H1 (cell line): ENCODE measurements at regions not wholly inside any gene's neighbourhood (a gene's known extent, or its start where the extent isn't known, plus 50 kb on each side); places are given as distances from the start of the nearest gene placed in this dataset.

Source experiments
- CTCF ChIA-PET: fragments of 300-600 bp; sonication (Branson Sonifier 250); formaldehyde crosslinking; loops from one replicate; lab custom pipeline; 2021; ENCODE audit not compliant: partially characterized antibody; lab: Charles Lee
- POLR2A ChIA-PET: fragments of 300-600 bp; sonication (Branson Sonifier 250); formaldehyde crosslinking; loops from one replicate; lab custom pipeline; 2021; ENCODE audit warnings: inconsistent platforms; ENCODE audit not compliant: partially characterized antibody; lab: Charles Lee
- DNase-seq, 2 experiments: peaks; one replicate each; pipeline versions ENCODE4 v3.0.0 to v3.0.0-alpha.2; 2010 to 2022; ENCODE audit warnings: low spot score in 2 of 2, low read depth in 1 of 2, mixed read lengths in 1 of 2
- FAIRE-seq: peaks from 2 replicates; lab custom pipeline; 2011; peaks lifted over from hg19 to GRCh38; lab: Jason Lieb, UNC
- H2AFZ ChIP-seq: 2 replicates; pipeline ENCODE4 v1.8.1; 2012; ENCODE audit warnings: low read length, inconsistent platforms
- H2AK5ac ChIP-seq: 2 replicates; pipeline ENCODE4 v1.6.1; 2013; ENCODE audit warnings: low read depth, low read length
- H2BK120ac ChIP-seq: replicated peaks from 2 replicates; pipeline ENCODE3; 2013; ENCODE audit warnings: low read depth, low read length, inconsistent platforms
- H2BK12ac ChIP-seq: 2 replicates; pipeline ENCODE4 v1.6.1; 2013; ENCODE audit warnings: low read depth, low read length
- H2BK15ac ChIP-seq: 2 replicates; pipeline ENCODE4 v1.6.1; 2013; ENCODE audit warnings: low read length
- H2BK20ac ChIP-seq: 2 replicates; pipeline ENCODE4 v1.6.1; 2013; ENCODE audit warnings: low read length
- H2BK5ac ChIP-seq: 2 replicates; pipeline ENCODE4 v1.6.1; 2013; ENCODE audit warnings: low read depth, low read length
- H3K14ac ChIP-seq: 2 replicates; pipeline ENCODE4 v1.6.1; 2013; ENCODE audit warnings: inconsistent platforms; ENCODE audit not compliant: insufficient read length
- H3K18ac ChIP-seq: 2 replicates; pipeline ENCODE4 v1.6.1; 2013; ENCODE audit warnings: low read length; ENCODE audit errors: extremely low read depth
- H3K23ac ChIP-seq: 2 replicates; pipeline ENCODE4 v1.6.1; 2013; ENCODE audit warnings: inconsistent platforms; ENCODE audit not compliant: insufficient read length
- H3K23me2 ChIP-seq: 2 replicates; pipeline ENCODE4 v1.6.1; 2013; ENCODE audit warnings: low read depth, low read length
- H3K27ac ChIP-seq: 2 replicates; pipeline ENCODE4 v1.6.1; 2011; ENCODE audit warnings: low read depth, low read length, inconsistent platforms
- H3K27me3 ChIP-seq, 4 experiments: replicated peaks in 1 of 4; 1 replicate in 1 of 4; 2 replicates in 3 of 4; pipeline versions ENCODE4 v1.6.1 to v1.8.1; 2011 to 2013; ENCODE audit warnings: low read length in 3 of 4, mild to moderate bottlenecking in 3 of 4, inconsistent platforms in 2 of 4, mixed read lengths in 2 of 4, moderate library complexity in 1 of 4; ENCODE audit not compliant: control insufficient read depth in 3 of 4, insufficient read depth in 3 of 4; ENCODE audit errors: extremely low read depth in 1 of 4
- H3K36me3 ChIP-seq, 4 experiments: 2 replicates each; pipeline versions ENCODE4 v1.6.1 to v1.8.1; 2011 to 2013; ENCODE audit warnings: mild to moderate bottlenecking in 4 of 4, low read length in 3 of 4, moderate library complexity in 2 of 4, control low read depth in 1 of 4, inconsistent platforms in 1 of 4; ENCODE audit not compliant: insufficient read depth in 4 of 4, control insufficient read depth in 2 of 4
- H3K4ac ChIP-seq: replicated peaks from 2 replicates; pipeline ENCODE3; 2013; ENCODE audit warnings: low read length, low read depth, mixed read lengths, inconsistent platforms; ENCODE audit not compliant: insufficient read length
- H3K4me1 ChIP-seq, 4 experiments: replicated peaks in 1 of 4; 1 replicate in 1 of 4; 2 replicates in 3 of 4; pipeline versions ENCODE4 v1.6.1 to v1.8.1; 2011 to 2013; ENCODE audit warnings: low read length in 3 of 4, inconsistent platforms in 2 of 4, mixed read lengths in 1 of 4; ENCODE audit not compliant: insufficient read depth in 4 of 4, control insufficient read depth in 3 of 4
- H3K4me2 ChIP-seq, 2 experiments: 2 replicates each; pipeline versions ENCODE4 v1.6.1 to v1.8.1; 2011 to 2013; ENCODE audit warnings: low read depth in 2 of 2, low read length in 2 of 2, control low read depth in 1 of 2, inconsistent platforms in 1 of 2, mild to moderate bottlenecking in 1 of 2; ENCODE audit not compliant: insufficient read depth in 1 of 2
- H3K4me3 ChIP-seq, 4 experiments: fragments of 200-600, 300-600 bp in 1 of 4; sonication (generic), shearing (Covaris generic), sonication (Bioruptor Twin) in 1 of 4; 2 replicates each; pipeline versions ENCODE4 v1.5.1 to v1.8.1; 2011 to 2016; ENCODE audit warnings: low read length in 4 of 4, low read depth in 3 of 4, control low read depth in 2 of 4, inconsistent platforms in 2 of 4, mild to moderate bottlenecking in 2 of 4, mixed read lengths in 1 of 4, moderate library complexity in 1 of 4; ENCODE audit not compliant: insufficient read depth in 2 of 4; ENCODE audit errors: extremely low read depth in 1 of 4
- H3K56ac ChIP-seq: replicated peaks from 2 replicates; pipeline ENCODE3; 2013; ENCODE audit warnings: low read depth, mild to moderate bottlenecking, mixed read lengths, low read length, inconsistent platforms; ENCODE audit not compliant: insufficient read length
- H3K79me1 ChIP-seq: 2 replicates; pipeline ENCODE4 v1.6.1; 2013; ENCODE audit warnings: low read depth, low read length, control low read depth
- H3K79me2 ChIP-seq, 2 experiments: 2 replicates each; pipeline versions ENCODE4 v1.6.1 to v1.8.1; 2012 to 2013; ENCODE audit warnings: low read length in 2 of 2, mild to moderate bottlenecking in 2 of 2, inconsistent platforms in 1 of 2; ENCODE audit not compliant: insufficient read depth in 2 of 2, control insufficient read depth in 1 of 2
- H3K9ac ChIP-seq, 4 experiments: replicated peaks in 1 of 4; 1 replicate in 1 of 4; 2 replicates in 3 of 4; pipeline versions ENCODE4 v1.6.1 to v1.8.1; 2011 to 2013; ENCODE audit warnings: low read depth in 3 of 4, low read length in 3 of 4, control low read depth in 2 of 4, mild to moderate bottlenecking in 2 of 4, moderate library complexity in 2 of 4, inconsistent platforms in 1 of 4; ENCODE audit errors: extremely low read depth in 1 of 4
- H3K9me3 ChIP-seq, 2 experiments: 2 replicates each; pipeline versions ENCODE4 v1.6.1 to v1.8.1; 2012 to 2013; ENCODE audit warnings: mild to moderate bottlenecking in 2 of 2, moderate library complexity in 2 of 2, control low read depth in 1 of 2, inconsistent platforms in 1 of 2, low read depth in 1 of 2, low read length in 1 of 2, mixed read lengths in 1 of 2; ENCODE audit not compliant: insufficient read depth in 2 of 2
- H4K20me1 ChIP-seq, 2 experiments: replicated peaks in 1 of 2; 2 replicates each; pipeline versions ENCODE3 to v1.8.1; 2011 to 2013; ENCODE audit warnings: inconsistent platforms in 2 of 2, low read length in 2 of 2, mild to moderate bottlenecking in 1 of 2; ENCODE audit not compliant: insufficient read depth in 2 of 2, control insufficient read depth in 1 of 2
- H4K5ac ChIP-seq: 2 replicates; pipeline ENCODE4 v1.6.1; 2013; ENCODE audit warnings: low read length, low read depth, mixed read lengths, inconsistent platforms; ENCODE audit not compliant: insufficient read length
- H4K8ac ChIP-seq: 2 replicates; pipeline ENCODE4 v1.8.0; 2013; ENCODE audit warnings: mild to moderate bottlenecking, moderate library complexity, low read length, inconsistent platforms; ENCODE audit not compliant: insufficient read depth; ENCODE audit errors: extremely low read depth
- H4K91ac ChIP-seq: replicated peaks from 2 replicates; pipeline ENCODE3; 2013; ENCODE audit warnings: low read length, mixed read lengths, inconsistent platforms; ENCODE audit not compliant: insufficient read length
- BCL11A ChIP-seq, 2 experiments: IDR thresholded peaks; one replicate each; pipeline ENCODE4 v1.6.1; 2011; ENCODE audit warnings: low read depth in 2 of 2, low read length in 2 of 2, mild to moderate bottlenecking in 2 of 2
- CBX5 ChIP-seq: fragments of 300-800, 300-1000 bp; sonication (generic); IDR thresholded peaks from 2 replicates; pipeline ENCODE4 v1.7.1; 2016; ENCODE audit warnings: antibody characterized with exemption, low read length, low read depth
- CBX8 ChIP-seq: fragments of 300-800, 300-1000 bp; sonication (generic); IDR thresholded peaks from 2 replicates; pipeline ENCODE4 v1.7.1; 2016; ENCODE audit warnings: low read depth, low read length, borderline replicate concordance
- HDAC2 ChIP-seq, 2 experiments: fragments of 300-600 bp in 1 of 2; sonication (generic) in 1 of 2; IDR thresholded peaks; 2 replicates each; pipeline ENCODE4 v1.6.1; 2011 to 2012; ENCODE audit warnings: low read depth in 2 of 2, low read length in 2 of 2, mild to moderate bottlenecking in 2 of 2, moderate library complexity in 2 of 2, borderline replicate concordance in 1 of 2, inconsistent platforms in 1 of 2
- KDM4A ChIP-seq: IDR thresholded peaks from one replicate; pipeline ENCODE4 v1.7.1; 2012; ENCODE audit warnings: low read depth, mild to moderate bottlenecking, moderate library complexity, low read length, inconsistent platforms; ENCODE audit not compliant: severe bottlenecking
- POU5F1 ChIP-seq: IDR thresholded peaks from 2 replicates; pipeline ENCODE4 v1.6.1; 2011; ENCODE audit warnings: low read depth, mild to moderate bottlenecking, low read length, moderate library complexity
- RFX5 ChIP-seq: IDR thresholded peaks from 2 replicates; pipeline ENCODE4 v1.6.1; 2011; ENCODE audit warnings: low read depth, low read length, improper control_type of control experiment, borderline replicate concordance
- RXRA ChIP-seq: IDR thresholded peaks from 2 replicates; pipeline ENCODE4 v1.6.1; 2011; ENCODE audit warnings: low read depth, mild to moderate bottlenecking, low read length, moderate library complexity; ENCODE audit not compliant: insufficient read depth
- SP4 ChIP-seq: IDR thresholded peaks from 2 replicates; pipeline ENCODE4 v1.6.1; 2012; ENCODE audit warnings: low read length, inconsistent platforms
- TAF7 ChIP-seq: optimal IDR thresholded peaks from 2 replicates; pipeline ENCODE3; 2011; ENCODE audit warnings: low read depth, mild to moderate bottlenecking, inconsistent platforms, low read length, moderate library complexity, borderline replicate concordance
- WGBS, 2 experiments: shearing (Covaris generic) in 1 of 2; methylation state at CpG; one replicate each; pipeline versions ENCODE4 v1.1.6 to v1.1.7; 2013 to 2015; ENCODE audit warnings: low lambda C conversion rate in 2 of 2, mixed read lengths in 2 of 2, inconsistent platforms in 1 of 2, low coverage in 1 of 2, missing lambda C conversion rate in 1 of 2; ENCODE audit not compliant: insufficient replicate concordance in 2 of 2, insufficient coverage in 1 of 2, insufficient read length in 1 of 2; ENCODE audit errors: extremely low coverage in 1 of 2, missing lambda C conversion rate in 1 of 2; 5-methylcytosine and 5-hydroxymethylcytosine counted together
- TF ChIP-seq, protein P1 (sequence below), 3 experiments: IDR thresholded peaks; 1 replicate in 2 of 3; 2 replicates in 1 of 3; pipeline versions ENCODE4 v1.5.1 to v1.6.1; 2011; ENCODE audit warnings: low read length in 3 of 3, mild to moderate bottlenecking in 3 of 3, inconsistent platforms in 2 of 3, low read depth in 1 of 3, moderate library complexity in 1 of 3; ENCODE audit not compliant: insufficient read depth in 1 of 3; ENCODE audit errors: control extremely low read depth in 1 of 3

DNA sequence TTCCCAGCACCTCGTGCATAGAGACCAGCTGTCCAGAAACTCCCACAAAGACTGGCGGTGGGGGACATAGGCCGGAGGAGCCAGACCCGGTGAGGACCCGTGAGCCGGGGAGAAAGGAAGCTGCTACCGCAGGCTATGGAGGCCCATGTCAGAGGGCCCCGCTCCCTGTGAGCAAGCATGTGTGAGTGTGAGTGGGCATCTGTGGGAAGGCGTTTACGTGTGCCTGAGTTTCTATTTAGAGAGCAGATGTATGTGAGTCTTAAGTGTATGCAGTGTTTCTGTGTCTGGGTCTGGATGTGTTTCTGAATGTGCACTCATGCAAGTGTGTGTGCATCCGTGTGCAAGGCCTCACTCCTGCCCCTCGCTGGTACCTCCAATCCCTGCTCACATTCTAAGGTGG, 187.8 kb upstream of the RAB6C start:
- Histone ChIP-seq H3K79me2 (no peaks in the 10 kb centered on the region), H2BK20ac (no peak overlapping the region), H3K4me3 (no peak overlapping the region), H3K79me1 (no peaks in the 10 kb centered on the region), H3K18ac (no peak overlapping the region), H4K5ac (no peak overlapping the region), H3K9me3 (no peaks in the 10 kb centered on the region), H2AFZ (no peak overlapping the region), H3K4me2 (no peak overlapping the region), H3K27ac (no peak overlapping the region), H2BK15ac (no peak overlapping the region), H3K56ac (no peak overlapping the region), H3K23ac (no peak overlapping the region), H2BK5ac (no peak overlapping the region), H3K4me1 (no peaks in the 10 kb centered on the region), H3K4ac (no peak overlapping the region), H3K9ac (no peak overlapping the region), H2AK5ac (no peak overlapping the region), H2BK120ac (no peak overlapping the region), H3K14ac (no peak overlapping the region), H4K20me1 (no peaks in the 10 kb centered on the region), H4K8ac (no peak overlapping the region), H3K36me3 (no peaks in the 10 kb centered on the region), H3K27me3 (no peaks in the 10 kb centered on the region), H2BK12ac (no peak overlapping the region), H3K23me2 (no peaks in the 10 kb centered on the region), H4K91ac (no peak overlapping the region)
- FAIRE-seq (no peak), DNase-seq (no peak)
- ChIA-PET POLR2A (interaction anchor here (0.6 kb wide), 1 partner anchor 254 kb away, joined by 3 read pairs; no protein-coding TSS in a partner anchor), CTCF (no interaction called here)
- TF ChIP-seq SP4 (no peak), TAF7 (no peak), POU5F1 (no peak), KDM4A (no peak), RXRA (no peak), CBX5 (no peak), RFX5 (no peak), BCL11A (IDR thresholded peaks at IDR 0.05; ENCODE audit: low read depth in 2 of 2, low read length in 2 of 2) (no peak), HDAC2 (IDR thresholded peaks at IDR 0.05; ENCODE audit: borderline replicate concordance in 1 of 2, low read depth in 2 of 2, low read length in 2 of 2) (no peak), CBX8 (no peak)
- TF ChIP-seq, protein P1, sequence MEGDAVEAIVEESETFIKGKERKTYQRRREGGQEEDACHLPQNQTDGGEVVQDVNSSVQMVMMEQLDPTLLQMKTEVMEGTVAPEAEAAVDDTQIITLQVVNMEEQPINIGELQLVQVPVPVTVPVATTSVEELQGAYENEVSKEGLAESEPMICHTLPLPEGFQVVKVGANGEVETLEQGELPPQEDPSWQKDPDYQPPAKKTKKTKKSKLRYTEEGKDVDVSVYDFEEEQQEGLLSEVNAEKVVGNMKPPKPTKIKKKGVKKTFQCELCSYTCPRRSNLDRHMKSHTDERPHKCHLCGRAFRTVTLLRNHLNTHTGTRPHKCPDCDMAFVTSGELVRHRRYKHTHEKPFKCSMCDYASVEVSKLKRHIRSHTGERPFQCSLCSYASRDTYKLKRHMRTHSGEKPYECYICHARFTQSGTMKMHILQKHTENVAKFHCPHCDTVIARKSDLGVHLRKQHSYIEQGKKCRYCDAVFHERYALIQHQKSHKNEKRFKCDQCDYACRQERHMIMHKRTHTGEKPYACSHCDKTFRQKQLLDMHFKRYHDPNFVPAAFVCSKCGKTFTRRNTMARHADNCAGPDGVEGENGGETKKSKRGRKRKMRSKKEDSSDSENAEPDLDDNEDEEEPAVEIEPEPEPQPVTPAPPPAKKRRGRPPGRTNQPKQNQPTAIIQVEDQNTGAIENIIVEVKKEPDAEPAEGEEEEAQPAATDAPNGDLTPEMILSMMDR (IDR thresholded peaks at IDR 0.05; ENCODE audit: control extremely low read depth in 1 of 3, insufficient read depth in 1 of 3, low read depth in 1 of 3, low read length in 3 of 3) = no peak
- WGBS, 2 experiments = 93% methylated on average over 12 of the region's 12 CpGs; no CpG with 5 or more reads in 1 of the 2 experiments
